Vagina (tissue), 2 donors: ENCODE measurements at regions not wholly inside any gene's neighbourhood (a gene's known extent, or its start where the extent isn't known, plus 50 kb on each side); places are given as distances from the start of the nearest gene placed in this dataset.

Experiments
- POLR2A ChIP-seq, 2 donors: fragments of 450-650 bp; IDR thresholded peaks; one replicate each; pipeline ENCODE4 v1.6.1; 2017; ENCODE audit warnings: antibody characterized with exemption in 2 of 2, mild to moderate bottlenecking in 2 of 2, moderate library complexity in 2 of 2
- POLR2AphosphoS5 ChIP-seq, 2 donors: sonication (generic); formaldehyde crosslinking; IDR thresholded peaks; one replicate each; pipeline ENCODE4 v1.9.0; 2017; ENCODE audit warnings: antibody characterized with exemption in 2 of 2, mild to moderate bottlenecking in 2 of 2, low read depth in 1 of 2; ENCODE audit not compliant: insufficient read depth in 1 of 2
- TF ChIP-seq, protein P1 (sequence below), 3 experiments: fragments of 450-650 bp in 2 of 3; fragments of 200-600 bp in 1 of 3; sonication (generic) in 1 of 3; IDR thresholded peaks; one replicate each; pipeline ENCODE4 v1.5.1; 2017 to 2019; ENCODE audit warnings: antibody characterized with exemption in 3 of 3, mild to moderate bottlenecking in 2 of 3, moderate library complexity in 2 of 3

- TF ChIP-seq, protein P1, sequence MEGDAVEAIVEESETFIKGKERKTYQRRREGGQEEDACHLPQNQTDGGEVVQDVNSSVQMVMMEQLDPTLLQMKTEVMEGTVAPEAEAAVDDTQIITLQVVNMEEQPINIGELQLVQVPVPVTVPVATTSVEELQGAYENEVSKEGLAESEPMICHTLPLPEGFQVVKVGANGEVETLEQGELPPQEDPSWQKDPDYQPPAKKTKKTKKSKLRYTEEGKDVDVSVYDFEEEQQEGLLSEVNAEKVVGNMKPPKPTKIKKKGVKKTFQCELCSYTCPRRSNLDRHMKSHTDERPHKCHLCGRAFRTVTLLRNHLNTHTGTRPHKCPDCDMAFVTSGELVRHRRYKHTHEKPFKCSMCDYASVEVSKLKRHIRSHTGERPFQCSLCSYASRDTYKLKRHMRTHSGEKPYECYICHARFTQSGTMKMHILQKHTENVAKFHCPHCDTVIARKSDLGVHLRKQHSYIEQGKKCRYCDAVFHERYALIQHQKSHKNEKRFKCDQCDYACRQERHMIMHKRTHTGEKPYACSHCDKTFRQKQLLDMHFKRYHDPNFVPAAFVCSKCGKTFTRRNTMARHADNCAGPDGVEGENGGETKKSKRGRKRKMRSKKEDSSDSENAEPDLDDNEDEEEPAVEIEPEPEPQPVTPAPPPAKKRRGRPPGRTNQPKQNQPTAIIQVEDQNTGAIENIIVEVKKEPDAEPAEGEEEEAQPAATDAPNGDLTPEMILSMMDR (IDR thresholded peaks at IDR 0.05), result no peak
- TF ChIP-seq POLR2A (IDR thresholded peaks at IDR 0.05) (no peak), POLR2AphosphoS5 (IDR thresholded peaks at IDR 0.05; ENCODE audit: insufficient read depth in 1 of 2, low read depth in 1 of 2) (no peak)
These were observed 144.2 kb downstream of the EDEM1 start for GRCh38 chr3:5331567-5332269.
